ENCODE measurements at regions not wholly inside any gene's neighbourhood (a gene's known extent, or its start where the extent isn't known, plus 50 kb on each side); places are given as distances from the start of the nearest gene placed in this dataset.

DNA sequence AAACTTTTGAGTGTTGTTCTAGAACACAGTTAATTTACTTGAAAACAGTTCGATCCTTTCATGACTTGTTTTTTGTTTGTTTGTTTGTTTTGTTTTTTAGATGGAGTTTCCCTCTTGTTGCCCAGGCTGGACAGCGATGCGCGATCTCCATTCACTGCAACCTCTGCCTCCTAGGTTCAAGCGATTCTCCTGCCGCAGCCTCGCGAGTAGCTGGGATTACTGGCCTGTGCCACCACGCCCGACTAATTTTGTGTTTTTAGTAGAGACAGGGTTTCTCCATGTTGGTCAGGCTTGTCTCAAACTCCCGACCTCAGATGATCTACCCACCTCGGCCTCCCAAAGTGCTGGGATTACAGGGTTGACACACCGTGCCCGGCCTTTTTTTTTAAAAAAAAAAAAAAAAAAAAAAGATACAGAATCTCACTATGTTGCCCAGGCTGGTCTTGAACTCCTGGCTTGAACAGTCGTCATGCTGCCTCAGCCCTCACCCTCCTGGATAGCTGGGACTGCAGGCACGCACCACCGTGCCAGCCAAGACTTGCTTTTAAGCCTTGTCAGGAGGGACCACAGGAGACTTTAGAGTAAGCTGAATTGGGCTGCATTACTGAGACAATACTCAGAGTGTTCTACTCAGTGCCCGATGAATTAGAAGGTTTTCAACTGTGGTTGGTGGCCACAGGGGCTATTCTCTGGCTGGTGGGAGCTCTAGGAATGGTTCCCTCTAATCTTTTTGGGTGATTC, 76.7 kb upstream of the SLC22A16 start:
- Mint-ChIP-seq H3K9me3 (peaks cover 9% of the 10 kb centered on the region), H3K36me3 (ENCODE audit: low read depth) (peaks cover 2% of the 10 kb centered on the region), H3K4me3 (no peak overlapping the region), H3K27ac (no peak overlapping the region), H3K27me3 (peaks cover 6% of the 10 kb centered on the region), H3K4me1 (peaks cover 3% of the 10 kb centered on the region)
- no peak for ATAC-seq (ENCODE audit: low read depth)
- CTCF ChIA-PET, result no interaction called here
- intact Hi-C loops (cut with micrococcal nuclease), result no loop called here
- POLR2A ChIA-PET, result no interaction called here
- TF ChIP-seq, protein P1, sequence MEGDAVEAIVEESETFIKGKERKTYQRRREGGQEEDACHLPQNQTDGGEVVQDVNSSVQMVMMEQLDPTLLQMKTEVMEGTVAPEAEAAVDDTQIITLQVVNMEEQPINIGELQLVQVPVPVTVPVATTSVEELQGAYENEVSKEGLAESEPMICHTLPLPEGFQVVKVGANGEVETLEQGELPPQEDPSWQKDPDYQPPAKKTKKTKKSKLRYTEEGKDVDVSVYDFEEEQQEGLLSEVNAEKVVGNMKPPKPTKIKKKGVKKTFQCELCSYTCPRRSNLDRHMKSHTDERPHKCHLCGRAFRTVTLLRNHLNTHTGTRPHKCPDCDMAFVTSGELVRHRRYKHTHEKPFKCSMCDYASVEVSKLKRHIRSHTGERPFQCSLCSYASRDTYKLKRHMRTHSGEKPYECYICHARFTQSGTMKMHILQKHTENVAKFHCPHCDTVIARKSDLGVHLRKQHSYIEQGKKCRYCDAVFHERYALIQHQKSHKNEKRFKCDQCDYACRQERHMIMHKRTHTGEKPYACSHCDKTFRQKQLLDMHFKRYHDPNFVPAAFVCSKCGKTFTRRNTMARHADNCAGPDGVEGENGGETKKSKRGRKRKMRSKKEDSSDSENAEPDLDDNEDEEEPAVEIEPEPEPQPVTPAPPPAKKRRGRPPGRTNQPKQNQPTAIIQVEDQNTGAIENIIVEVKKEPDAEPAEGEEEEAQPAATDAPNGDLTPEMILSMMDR (IDR thresholded peaks at IDR 0.05), result no peak
- no peak for DNase-seq

DNA sequence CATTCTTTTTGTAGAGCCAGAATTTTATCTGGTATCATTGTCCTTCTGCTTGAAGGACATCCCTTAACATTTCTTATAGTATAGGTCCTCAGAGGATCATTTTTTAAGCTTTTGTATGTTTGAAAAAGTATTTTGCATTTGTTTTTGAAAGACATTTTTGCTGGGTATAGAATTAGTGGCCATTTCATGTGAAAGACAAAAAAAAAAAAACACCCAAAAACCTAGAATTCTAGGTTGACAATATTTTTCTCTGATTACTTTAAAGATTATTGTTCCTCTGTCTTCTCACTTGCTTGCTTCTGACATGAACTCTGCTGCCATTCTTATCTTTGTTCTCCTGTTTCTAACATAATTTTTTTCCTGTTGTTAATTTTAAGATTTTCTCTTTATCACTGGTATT, 75.7 kb upstream of the SLC22A16 start:
- peaks cover 3% of the 10 kb centered on the region for H3K4me1 Mint-ChIP-seq
- peaks cover 6% of the 10 kb centered on the region for H3K27me3 Mint-ChIP-seq
- ChIA-PET POLR2A (no interaction called here), CTCF (no interaction called here)
- intact Hi-C loops (cut with micrococcal nuclease), result no loop called here
- ATAC-seq (ENCODE audit: low read depth), result no peak
- H3K9me3 Mint-ChIP-seq, result peaks cover 9% of the 10 kb centered on the region
- TF ChIP-seq, protein P1 (IDR thresholded peaks at IDR 0.05), result no peak
- no peak for DNase-seq
- no peak overlapping the region for H3K27ac Mint-ChIP-seq
- H3K36me3 Mint-ChIP-seq (ENCODE audit: low read depth), result peaks cover 2% of the 10 kb centered on the region
- H3K4me3 Mint-ChIP-seq, result no peak overlapping the region

DNA sequence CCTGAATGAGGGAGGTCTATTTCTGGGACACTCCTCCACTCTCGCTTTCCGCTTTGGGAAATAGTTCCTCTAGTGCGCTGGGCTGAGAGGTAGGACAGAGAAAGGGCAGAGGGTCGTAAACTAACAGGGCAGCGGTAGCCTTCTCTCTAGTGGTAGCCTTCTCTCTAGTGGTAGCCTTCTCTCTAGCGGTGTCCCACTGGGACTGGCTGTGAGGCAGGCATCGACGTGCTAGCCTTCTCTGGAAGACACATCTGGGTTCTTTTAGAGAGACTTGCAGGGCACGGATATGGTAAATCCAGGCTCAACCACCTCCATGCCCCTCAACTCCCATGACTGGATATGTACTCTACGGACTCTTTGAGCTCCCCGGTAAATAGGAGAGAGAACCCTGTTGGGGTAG, 74.7 kb upstream of the SLC22A16 start:
- no peak for ATAC-seq (ENCODE audit: low read depth)
- POLR2A ChIA-PET, result no interaction called here
- intact Hi-C loops (cut with micrococcal nuclease), result no loop called here
- TF ChIP-seq, protein P1 (IDR thresholded peaks at IDR 0.05), result no peak
- H3K9me3 Mint-ChIP-seq, result peaks cover 9% of the 10 kb centered on the region
- peaks cover 3% of the 10 kb centered on the region for H3K4me1 Mint-ChIP-seq
- no peak for DNase-seq
- no peak overlapping the region for H3K4me3 Mint-ChIP-seq
- CTCF ChIA-PET, result no interaction called here
- H3K36me3 Mint-ChIP-seq (ENCODE audit: low read depth), result peaks cover 2% of the 10 kb centered on the region
- peaks cover 6% of the 10 kb centered on the region for H3K27me3 Mint-ChIP-seq
- no peak overlapping the region for H3K27ac Mint-ChIP-seq

DNA sequence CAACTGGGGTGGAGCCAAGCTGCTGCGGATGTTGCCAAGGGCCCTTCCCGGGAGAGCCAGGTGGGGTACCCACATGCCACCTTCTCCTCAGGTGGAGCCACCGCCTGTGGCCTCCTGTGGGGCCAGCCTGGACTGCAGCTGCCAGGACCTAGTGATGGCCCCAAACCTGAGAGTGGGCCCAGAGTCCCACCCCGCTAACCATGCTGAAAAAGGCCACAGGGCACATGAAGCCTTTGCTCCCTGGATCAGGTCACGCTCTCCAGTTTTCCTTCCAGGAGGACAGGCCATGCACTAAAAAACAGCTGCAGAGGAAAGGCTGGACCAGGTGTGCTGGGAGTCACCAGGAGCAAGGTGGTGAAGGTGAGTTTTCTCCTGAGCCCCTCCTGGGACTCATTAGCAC, 73.9 kb upstream of the SLC22A16 start:
- ATAC-seq (ENCODE audit: low read depth), result no peak
- peaks cover 11% of the 10 kb centered on the region for H3K9me3 Mint-ChIP-seq
- H3K27me3 Mint-ChIP-seq, result peaks cover 6% of the 10 kb centered on the region
- CTCF ChIA-PET, result no interaction called here
- H3K4me3 Mint-ChIP-seq, result no peak overlapping the region
- peaks cover 2% of the 10 kb centered on the region for H3K36me3 Mint-ChIP-seq (ENCODE audit: low read depth)
- peaks cover 3% of the 10 kb centered on the region for H3K4me1 Mint-ChIP-seq
- intact Hi-C loops (cut with micrococcal nuclease), result no loop called here
- TF ChIP-seq, protein P1 (IDR thresholded peaks at IDR 0.05), result no peak
- POLR2A ChIA-PET, result no interaction called here
- no peak overlapping the region for H3K27ac Mint-ChIP-seq
- DNase-seq, result no peak

DNA sequence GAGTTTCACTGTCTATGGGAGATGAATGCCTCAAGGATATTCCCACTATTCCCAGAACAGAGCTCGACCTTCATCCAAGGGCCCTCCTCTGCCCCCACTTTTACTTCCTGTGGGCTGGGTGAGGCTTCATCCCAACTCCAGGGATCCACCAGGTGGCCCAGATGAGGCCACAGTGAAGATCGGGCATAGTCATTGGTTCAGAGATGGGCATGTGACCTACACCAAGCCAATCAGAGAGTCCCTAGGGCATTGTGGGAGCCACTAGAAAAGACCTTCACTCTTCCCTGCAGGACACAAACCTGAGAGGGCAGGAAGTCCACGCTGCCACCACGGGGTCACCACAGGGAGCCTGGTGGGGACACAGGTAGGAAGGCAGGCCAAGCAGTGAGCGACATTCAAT, 72.9 kb upstream of the SLC22A16 start:
- ChIA-PET POLR2A (no interaction called here), CTCF (no interaction called here)
- DNase-seq, result no peak
- TF ChIP-seq, protein P1 (IDR thresholded peaks at IDR 0.05), result no peak
- H3K4me1 Mint-ChIP-seq, result peaks cover 6% of the 10 kb centered on the region
- no peak for ATAC-seq (ENCODE audit: low read depth)
- no peak overlapping the region for H3K4me3 Mint-ChIP-seq
- intact Hi-C loops (cut with micrococcal nuclease), result no loop called here
- H3K36me3 Mint-ChIP-seq (ENCODE audit: low read depth), result peaks cover 2% of the 10 kb centered on the region
- peaks cover 14% of the 10 kb centered on the region for H3K9me3 Mint-ChIP-seq
- H3K27me3 Mint-ChIP-seq, result peaks cover 10% of the 10 kb centered on the region
- no peak overlapping the region for H3K27ac Mint-ChIP-seq

Measured in activated B cell treated with CpG ODN at 0.5 μM for 24 hours (primary cell).